Thyroid gland (tissue), 4 donors: ENCODE measurements at regions not wholly inside any gene's neighbourhood (a gene's known extent, or its start where the extent isn't known, plus 50 kb on each side); places are given as distances from the start of the nearest gene placed in this dataset.

Experiments
- POLR2A ChIP-seq, 2 donors: fragments of 450-650 bp; IDR thresholded peaks; one replicate each; pipeline ENCODE4 v1.6.1; 2017; ENCODE audit warnings: antibody characterized with exemption in 2 of 2, mild to moderate bottlenecking in 2 of 2, moderate library complexity in 1 of 2
- TF ChIP-seq, protein P1 (sequence below), 6 experiments: fragments of 200-600 bp in 3 of 6; fragments of 450-650 bp in 3 of 6; sonication (generic) in 3 of 6; IDR thresholded peaks; one replicate each; pipeline ENCODE4 v1.5.1; 2016 to 2019; ENCODE audit warnings: antibody characterized with exemption in 6 of 6, mild to moderate bottlenecking in 2 of 6, inconsistent platforms in 1 of 6, moderate library complexity in 1 of 6

DNA sequence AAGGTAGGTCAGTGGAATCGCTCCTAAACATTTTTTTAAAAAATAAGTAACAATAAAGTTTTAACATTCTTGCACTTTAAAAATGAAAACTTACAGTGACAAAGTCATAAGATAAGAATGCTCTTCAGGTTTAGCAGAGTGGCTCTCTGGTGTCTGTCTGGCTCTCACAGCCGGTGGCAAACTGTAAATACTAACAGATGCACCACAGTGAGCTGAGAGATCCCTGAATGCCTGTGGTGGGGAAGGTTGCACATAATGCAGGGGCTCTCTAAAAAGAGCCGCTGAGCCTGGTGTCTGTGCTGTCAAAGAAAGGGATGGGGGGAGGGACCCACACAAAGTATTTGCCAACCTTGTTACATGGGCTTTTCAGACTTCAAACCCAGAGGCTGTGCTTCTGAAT, 498.3 kb downstream of the CCSER2 start:
- TF ChIP-seq, protein P1, sequence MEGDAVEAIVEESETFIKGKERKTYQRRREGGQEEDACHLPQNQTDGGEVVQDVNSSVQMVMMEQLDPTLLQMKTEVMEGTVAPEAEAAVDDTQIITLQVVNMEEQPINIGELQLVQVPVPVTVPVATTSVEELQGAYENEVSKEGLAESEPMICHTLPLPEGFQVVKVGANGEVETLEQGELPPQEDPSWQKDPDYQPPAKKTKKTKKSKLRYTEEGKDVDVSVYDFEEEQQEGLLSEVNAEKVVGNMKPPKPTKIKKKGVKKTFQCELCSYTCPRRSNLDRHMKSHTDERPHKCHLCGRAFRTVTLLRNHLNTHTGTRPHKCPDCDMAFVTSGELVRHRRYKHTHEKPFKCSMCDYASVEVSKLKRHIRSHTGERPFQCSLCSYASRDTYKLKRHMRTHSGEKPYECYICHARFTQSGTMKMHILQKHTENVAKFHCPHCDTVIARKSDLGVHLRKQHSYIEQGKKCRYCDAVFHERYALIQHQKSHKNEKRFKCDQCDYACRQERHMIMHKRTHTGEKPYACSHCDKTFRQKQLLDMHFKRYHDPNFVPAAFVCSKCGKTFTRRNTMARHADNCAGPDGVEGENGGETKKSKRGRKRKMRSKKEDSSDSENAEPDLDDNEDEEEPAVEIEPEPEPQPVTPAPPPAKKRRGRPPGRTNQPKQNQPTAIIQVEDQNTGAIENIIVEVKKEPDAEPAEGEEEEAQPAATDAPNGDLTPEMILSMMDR (IDR thresholded peaks at IDR 0.05) = no peak
- no peak for TF ChIP-seq POLR2A (IDR thresholded peaks at IDR 0.05)
